HPDE6-E6E7 (cell line): ENCODE measurements at regions not wholly inside any gene's neighbourhood (a gene's known extent, or its start where the extent isn't known, plus 50 kb on each side); places are given as distances from the start of the nearest gene placed in this dataset.
A peak's percentile ranks its signal among the peaks of the same experiment; 100 is the strongest.
"Not testable (repeated sequence)": the region's sequence is repeated elsewhere in the genome, so short reads cannot be mapped to it uniquely, and the experiment has no call there.

Experiments
- DNase-seq: peaks from one replicate; pipeline ENCODE4 v3.0.0; 2011; ENCODE audit warnings: missing footprints; ENCODE audit errors: extremely low spot score

- DNase-seq = no peak
Measured at GRCh38 chr12:93204896-93205295, 172.8 kb upstream of the NUDT4 start.

DNA sequence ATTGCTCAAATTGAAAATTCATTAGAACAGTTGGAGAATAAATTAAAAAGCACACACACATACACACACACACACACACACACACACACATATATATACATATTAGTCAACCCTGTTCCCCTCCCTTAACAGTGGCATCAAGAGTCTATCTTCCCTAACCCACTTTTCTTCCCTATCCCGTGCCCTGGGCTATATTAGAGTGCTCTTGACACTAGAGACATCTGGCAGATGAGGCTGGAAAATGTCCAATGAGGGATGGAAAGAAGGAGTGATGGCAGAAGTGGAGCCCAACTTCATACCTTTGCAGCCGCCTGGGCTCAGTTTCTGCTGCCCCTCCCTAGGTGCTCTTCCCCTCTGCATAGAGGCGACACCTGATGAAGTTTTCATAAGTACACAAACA is 172.4 kb upstream of the NUDT4 start:
- no peak for DNase-seq

- DNase-seq = no peak
Measured at GRCh38 chr12:93208011-93208410, 169.7 kb upstream of the NUDT4 start.

DNA sequence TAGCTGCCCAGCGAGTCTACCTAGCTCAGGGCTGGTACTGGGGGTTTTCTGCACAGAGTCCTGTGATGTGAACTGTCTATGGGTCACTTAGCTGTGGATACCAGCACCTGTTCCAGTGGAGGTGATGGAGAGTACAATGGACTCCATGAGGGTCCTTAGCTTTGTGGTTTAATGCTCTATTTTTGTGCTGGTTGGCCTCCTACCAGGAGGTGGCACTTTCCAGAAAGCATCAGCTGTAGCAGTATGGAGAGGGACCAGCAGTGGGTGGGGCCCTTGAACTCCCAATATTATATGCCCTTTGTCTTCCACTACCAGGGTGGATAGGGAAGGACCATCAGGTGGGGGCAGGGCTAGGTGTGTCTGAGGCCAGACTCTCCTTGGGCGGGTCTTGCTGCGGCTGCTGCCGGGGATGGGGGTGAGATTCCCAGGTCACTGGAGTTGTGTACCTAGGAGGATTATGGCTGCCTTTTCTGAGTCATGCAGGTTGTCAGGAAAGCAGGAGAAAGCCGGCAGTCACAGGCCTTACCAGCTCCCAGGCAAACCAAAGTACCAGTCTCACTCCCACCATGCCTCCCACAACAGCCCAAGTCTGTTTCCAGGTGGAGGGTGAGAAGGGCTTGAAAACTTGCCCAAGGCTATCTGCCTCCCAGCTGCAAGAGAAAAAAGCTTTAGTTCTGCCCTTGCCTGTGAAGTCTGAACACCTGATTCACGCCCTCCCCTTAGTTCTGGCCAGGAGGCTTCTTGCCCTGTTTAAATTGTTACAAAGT is 163.0 kb upstream of the NUDT4 start:
- no peak for DNase-seq

GRCh38 chr12:93215290-93215678 is 162.4 kb upstream of the NUDT4 start:
- DNase-seq = no peak

DNA sequence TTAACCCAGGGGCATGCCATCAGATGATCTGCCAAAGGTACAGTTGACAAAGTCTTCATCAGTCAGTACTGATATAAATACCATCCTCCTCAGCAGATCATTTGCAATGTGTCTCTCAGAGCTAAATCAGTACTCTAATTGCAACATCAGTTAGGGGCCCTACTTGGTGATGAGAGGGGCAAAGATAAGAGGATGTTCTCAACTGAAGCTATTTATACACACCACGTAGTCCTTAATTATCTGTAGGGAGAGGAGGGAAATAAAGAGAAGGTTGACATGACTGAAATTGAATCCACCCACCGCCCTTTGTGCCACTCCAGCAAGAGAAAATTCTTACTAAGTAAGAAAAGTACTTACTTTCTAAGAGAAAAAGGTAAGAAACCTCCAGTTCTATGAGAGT is 157.8 kb upstream of the NUDT4 start:
- DNase-seq = no peak

GRCh38 chr12:93221841-93222240 is 155.9 kb upstream of the NUDT4 start:
- DNase-seq = no peak

GRCh38 chr12:93223440-93224426 is 154.0 kb upstream of the NUDT4 start:
- DNase-seq = no peak

GRCh38 chr12:93225094-93225493 is 152.6 kb upstream of the NUDT4 start:
- DNase-seq = no peak

DNA sequence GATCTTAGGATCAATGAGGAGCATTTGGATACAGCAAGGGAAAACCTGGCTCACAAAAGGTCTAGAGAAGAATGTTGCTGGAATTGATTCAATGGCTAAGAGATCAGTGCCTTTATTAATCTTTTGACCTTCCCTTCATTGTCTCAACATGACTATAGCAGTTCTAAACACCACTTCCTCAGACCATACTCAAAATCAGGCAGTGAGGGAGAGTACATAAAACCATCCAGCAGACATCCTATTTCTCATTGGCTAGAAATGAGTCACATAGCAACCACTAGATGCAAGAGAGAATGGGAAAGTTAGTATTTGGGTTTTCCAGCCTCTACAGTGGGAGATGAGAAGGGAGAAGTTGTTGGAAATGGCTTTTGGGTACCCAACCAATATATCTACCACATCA is 151.4 kb upstream of the NUDT4 start:
- no peak for DNase-seq

- DNase-seq = peak; percentile 46
Measured at GRCh38 chr12:93229494-93230325, 148.0 kb upstream of the NUDT4 start.

GRCh38 chr12:93230326-93230720 is 147.4 kb upstream of the NUDT4 start:
- no peak for DNase-seq

- no peak for DNase-seq
Measured at GRCh38 chr12:93231938-93232337, 145.8 kb upstream of the NUDT4 start.

GRCh38 chr12:93234641-93235040 is 143.1 kb upstream of the NUDT4 start:
- no peak for DNase-seq

DNA sequence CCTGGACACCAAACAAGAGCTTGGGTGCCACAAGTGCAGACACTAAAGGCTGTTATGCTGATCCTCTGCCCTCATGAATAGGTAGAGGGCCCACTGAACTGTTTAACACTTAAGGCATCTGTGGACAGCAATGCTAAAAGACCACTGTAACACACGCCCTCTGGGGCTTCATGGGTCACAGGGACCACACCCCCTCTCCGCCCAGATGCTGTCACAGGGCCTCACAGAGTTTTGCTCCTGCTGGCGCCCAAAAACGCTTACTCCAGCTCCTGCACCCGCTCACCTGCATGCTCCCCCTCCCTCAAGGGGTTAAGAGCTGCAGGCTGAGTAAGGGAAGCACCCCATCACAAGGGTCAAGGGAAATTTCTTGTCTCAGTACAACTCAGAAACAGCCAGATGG is 141.8 kb upstream of the NUDT4 start:
- DNase-seq = no peak

- DNase-seq = no peak
Measured at GRCh38 chr12:93237235-93237915, 140.3 kb upstream of the NUDT4 start.

GRCh38 chr12:93238512-93239262 is 139.0 kb upstream of the NUDT4 start:
- DNase-seq = not testable (repeated sequence)

GRCh38 chr12:93239789-93240188 is 137.9 kb upstream of the NUDT4 start:
- DNase-seq = not testable (repeated sequence)

GRCh38 chr12:93242154-93242972 is 135.4 kb upstream of the NUDT4 start:
- DNase-seq = no peak

- no peak for DNase-seq
Measured at GRCh38 chr12:93243382-93243688, 134.4 kb upstream of the NUDT4 start.
